Stimulated activated effector memory CD8-positive, alpha-beta T cell treated with anti-CD3 and anti-CD28 coated beads, Interleukin-12 subunit alpha, Interleukin-12 subunit beta, amount 100 ng/mL, for 72 hours (primary cell): ENCODE measurements at regions not wholly inside any gene's neighbourhood (a gene's known extent, or its start where the extent isn't known, plus 50 kb on each side); places are given as distances from the start of the nearest gene placed in this dataset.

Experiments used
- ATAC-seq: fragments of 150-1000 bp; cut with Tn5 transposase; 2 replicates; pipeline ENCODE4 v1.10.0; 2021
- DNase-seq, 2 donors: peaks; one replicate each; pipeline ENCODE4 v3.0.0; 2021 to 2022; ENCODE audit warnings: low spot score in 2 of 2
- H3K27ac Mint-ChIP-seq: one replicate; pipeline ENCODE4 v1.8.0; 2022; ENCODE audit warnings: mild to moderate bottlenecking, mixed read lengths
- H3K36me3 Mint-ChIP-seq: one replicate; pipeline ENCODE4 v1.8.0; 2022; ENCODE audit warnings: mild to moderate bottlenecking, mixed read lengths
- H3K4me1 Mint-ChIP-seq: one replicate; pipeline ENCODE4 v1.8.0; 2022; ENCODE audit warnings: mixed read lengths
- H3K4me3 Mint-ChIP-seq: one replicate; pipeline ENCODE4 v1.8.0; 2022; ENCODE audit warnings: mild to moderate bottlenecking, mixed read lengths
- H3K9me3 Mint-ChIP-seq: one replicate; pipeline ENCODE4 v1.8.0; 2022; ENCODE audit warnings: mixed read lengths

DNA sequence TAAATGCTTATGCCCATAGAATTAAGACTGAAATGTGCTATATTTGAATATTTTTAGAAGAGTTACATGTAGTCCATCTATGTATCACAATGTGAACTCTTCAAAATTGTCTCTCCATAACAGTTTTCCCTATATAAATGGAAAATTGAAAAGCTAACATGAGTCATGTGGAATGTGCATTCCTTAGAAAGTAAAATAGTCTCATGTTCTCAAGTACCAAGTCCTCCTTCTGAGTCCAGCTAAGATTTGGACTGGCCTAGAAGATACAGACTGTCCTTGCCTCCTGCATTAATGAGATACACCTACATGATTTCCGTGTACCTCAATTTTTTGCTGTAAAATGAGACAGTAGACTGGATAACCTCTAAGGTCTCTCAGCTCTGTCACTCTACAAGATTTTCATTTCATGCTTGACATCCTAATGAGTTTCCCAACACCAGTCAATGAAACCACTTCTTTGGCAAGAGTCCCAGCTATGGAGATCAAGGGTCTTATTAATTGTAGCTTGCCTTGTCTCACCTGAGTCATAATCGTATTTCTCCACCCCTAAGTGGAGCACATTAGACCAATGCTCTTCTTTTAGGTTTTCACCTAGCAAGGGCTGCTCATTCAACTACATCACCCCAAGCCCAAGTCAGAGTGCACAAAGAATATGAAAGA, 350.6 kb upstream of the IL12A start:
- Mint-ChIP-seq H3K4me1 (no peaks in the 10 kb centered on the region), H3K9me3 (peaks cover 4% of the 10 kb centered on the region), H3K4me3 (no peak overlapping the region), H3K27ac (no peak overlapping the region), H3K36me3 (no peaks in the 10 kb centered on the region)
- DNase-seq (no peak), ATAC-seq (no peak)

DNA sequence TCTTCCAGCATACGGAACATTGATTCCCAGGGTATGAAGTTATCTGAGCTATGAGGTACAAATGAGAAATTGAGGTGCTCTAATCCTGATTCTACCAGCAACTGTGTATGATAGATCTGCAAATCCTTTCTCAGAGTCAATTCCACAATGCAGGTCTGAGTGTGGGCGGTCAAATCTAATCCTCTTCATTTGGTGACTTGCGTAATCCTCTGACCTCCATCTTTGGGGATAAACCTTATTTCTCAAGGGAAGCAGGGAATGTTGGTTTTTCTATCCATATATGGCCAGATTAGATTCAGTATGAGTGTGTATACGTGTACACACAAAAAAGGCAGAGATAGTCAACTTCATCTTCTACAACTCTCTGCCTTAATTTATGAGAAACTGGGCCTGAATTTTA, 348.4 kb upstream of the IL12A start:
- Mint-ChIP-seq H3K4me1 (no peaks in the 10 kb centered on the region), H3K4me3 (no peak overlapping the region), H3K27ac (no peak overlapping the region), H3K36me3 (no peaks in the 10 kb centered on the region), H3K9me3 (no peaks in the 10 kb centered on the region)
- DNase-seq (no peak), ATAC-seq (no peak)

DNA sequence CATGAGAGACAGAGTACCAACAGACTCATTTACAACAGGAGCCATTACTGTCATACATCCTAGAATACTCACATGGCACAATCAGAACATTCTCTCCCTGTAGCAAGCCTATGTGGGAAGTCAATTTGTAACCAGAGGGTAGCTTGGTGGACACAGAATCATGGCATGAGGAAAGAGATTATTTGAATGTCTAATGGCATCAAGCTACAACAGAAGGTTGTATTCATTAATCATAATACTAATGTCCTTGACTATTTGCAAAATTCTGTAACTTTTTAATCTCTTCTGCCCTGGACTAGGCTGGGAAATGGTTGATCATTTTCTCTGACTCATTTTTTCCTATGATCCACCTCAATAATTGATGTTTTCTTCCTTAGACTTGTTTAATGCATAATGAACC, 345.2 kb upstream of the IL12A start:
- peaks cover 4% of the 10 kb centered on the region for H3K9me3 Mint-ChIP-seq

DNA sequence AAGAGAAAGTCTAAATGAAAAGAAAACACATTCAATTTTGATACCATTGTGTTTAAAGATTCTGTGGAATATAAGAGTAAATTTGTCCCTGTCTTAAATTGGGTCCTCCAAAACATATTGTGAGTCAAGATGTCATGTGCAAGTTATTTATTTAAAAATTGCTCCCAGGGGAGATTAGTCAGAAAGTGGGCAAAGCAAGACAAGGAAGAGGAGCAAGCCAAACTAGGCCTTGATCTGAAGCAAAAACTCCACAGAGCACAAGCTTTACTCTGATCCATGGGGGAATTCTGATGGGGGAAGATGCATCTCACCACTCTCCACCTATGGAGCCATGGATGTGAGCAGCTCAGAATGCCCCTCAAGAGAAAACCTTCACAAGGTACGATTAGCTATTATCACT, 342.8 kb upstream of the IL12A start:
- no peak for DNase-seq
- H3K36me3 Mint-ChIP-seq: no peaks in the 10 kb centered on the region
- no peaks in the 10 kb centered on the region for H3K4me1 Mint-ChIP-seq

More for the DNA sequence above, 345.2 kb upstream of the IL12A start:
- Mint-ChIP-seq H3K36me3 (no peaks in the 10 kb centered on the region), H3K4me3 (no peak overlapping the region), H3K27ac (no peak overlapping the region), H3K4me1 (no peaks in the 10 kb centered on the region)
- DNase-seq: no peak
- no peak for ATAC-seq

DNA sequence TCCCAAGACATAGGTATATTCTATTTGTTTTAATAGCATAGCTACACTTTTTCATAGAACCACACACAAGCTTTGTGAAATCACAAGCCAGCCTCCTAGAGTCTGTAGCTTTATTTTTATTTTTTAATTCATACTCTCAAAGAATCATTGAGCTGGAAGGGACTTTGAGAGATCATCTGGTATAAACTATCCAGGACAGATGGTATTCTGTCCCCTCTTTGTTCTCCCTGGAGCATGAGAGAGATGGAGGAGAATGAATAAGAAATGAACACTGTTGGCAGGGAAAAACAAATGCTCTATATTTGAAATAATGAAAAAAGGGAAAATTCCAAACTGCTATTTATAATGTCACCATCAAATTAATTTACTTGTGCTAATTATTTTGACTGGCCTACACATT, 338.7 kb upstream of the IL12A start:
- H3K4me3 Mint-ChIP-seq: no peak overlapping the region
- H3K36me3 Mint-ChIP-seq: no peaks in the 10 kb centered on the region
- H3K9me3 Mint-ChIP-seq: peaks cover 4% of the 10 kb centered on the region
- no peaks in the 10 kb centered on the region for H3K4me1 Mint-ChIP-seq
- DNase-seq (no peak), ATAC-seq (no peak)
- H3K27ac Mint-ChIP-seq: no peak overlapping the region

More for the DNA sequence above, 342.8 kb upstream of the IL12A start:
- Mint-ChIP-seq H3K27ac (no peak overlapping the region), H3K9me3 (peaks cover 4% of the 10 kb centered on the region), H3K4me3 (no peak overlapping the region)
- ATAC-seq: no peak

DNA sequence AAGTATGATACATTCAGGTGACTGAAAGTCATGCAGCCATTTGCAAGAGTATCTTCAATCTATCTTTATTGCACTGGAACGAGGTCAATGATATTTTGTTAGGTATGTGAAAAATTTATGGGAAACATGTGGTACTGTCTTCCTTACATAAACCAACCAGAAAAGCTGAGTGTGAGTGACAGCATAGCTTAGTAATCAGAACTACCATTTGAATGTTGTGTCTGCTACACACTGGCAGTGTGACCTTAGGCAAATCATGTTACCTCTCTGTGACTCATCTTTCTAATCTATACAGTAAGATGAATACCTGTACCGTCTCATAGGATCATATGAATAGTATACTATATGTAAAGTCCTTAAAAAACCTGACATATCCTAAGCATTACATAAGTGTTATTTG, 337.9 kb upstream of the IL12A start:
- no peak for ATAC-seq
- peaks cover 4% of the 10 kb centered on the region for H3K9me3 Mint-ChIP-seq
- no peaks in the 10 kb centered on the region for H3K4me1 Mint-ChIP-seq
- H3K4me3 Mint-ChIP-seq: no peak overlapping the region
- no peak overlapping the region for H3K27ac Mint-ChIP-seq
- no peak for DNase-seq
- H3K36me3 Mint-ChIP-seq: no peaks in the 10 kb centered on the region

DNA sequence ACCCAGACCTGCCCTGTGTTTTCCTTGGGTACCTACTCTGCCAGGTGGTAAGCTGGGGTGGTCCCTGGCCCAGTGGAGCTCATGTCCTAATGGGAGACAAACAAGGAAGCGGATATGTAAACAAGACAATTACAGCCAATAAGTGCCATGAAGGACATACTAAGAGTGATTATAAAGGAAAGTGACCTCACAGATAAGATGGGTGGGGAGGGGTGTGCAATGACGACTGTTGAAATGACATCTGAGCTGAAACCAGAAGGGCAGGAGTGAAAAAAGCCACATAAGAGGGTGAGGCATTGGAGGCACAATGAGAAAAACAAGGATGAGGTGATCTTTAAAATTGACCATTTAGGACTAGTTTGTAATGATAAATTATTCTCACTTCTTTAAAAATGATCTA, 336.2 kb upstream of the IL12A start:
- H3K27ac Mint-ChIP-seq: no peak overlapping the region

DNA sequence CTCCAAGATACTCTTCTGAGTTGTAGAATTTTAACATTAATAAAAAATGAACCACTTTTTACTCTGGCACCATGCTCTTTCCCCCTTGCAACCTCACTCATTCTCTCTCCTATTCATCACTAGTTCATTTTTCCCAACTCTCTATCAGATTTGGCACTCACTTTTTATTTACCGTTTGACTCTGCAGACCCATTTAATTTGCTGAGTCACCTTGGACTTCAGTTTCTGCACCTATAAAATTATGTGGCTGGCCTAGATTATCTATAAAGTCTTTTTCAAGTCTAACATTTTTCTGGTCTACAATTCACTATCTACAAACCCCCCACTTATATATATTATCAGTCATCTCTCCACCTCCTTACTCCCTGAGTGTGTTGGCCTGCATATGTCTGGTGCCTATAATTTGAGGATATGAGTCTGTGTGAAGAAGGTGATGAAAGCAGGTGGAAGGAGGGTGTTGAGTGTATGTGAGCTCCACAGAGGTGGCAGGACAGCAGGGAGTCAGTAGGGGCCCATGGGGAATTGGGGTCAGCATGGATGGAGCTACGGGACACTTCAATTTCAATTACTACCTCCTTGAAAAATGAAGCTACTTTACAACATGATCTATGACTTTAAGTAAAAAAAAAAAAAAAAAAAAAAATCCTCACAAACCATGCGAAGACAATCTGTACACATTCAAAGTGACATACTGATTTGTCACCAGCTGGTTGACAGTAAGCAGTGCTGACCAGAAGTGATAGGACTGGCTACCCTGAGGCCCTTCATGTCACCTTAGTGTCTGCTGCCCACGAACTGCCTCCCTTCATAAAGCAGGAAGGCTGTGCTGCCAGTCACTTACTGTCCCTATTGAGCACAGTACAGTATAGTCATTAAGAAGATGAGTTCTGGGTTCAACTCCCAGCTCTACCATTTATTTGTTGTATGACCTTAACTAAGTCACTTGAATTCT, 334.2 kb upstream of the IL12A start:
- no peak overlapping the region for H3K4me3 Mint-ChIP-seq
- no peak for DNase-seq
- no peaks in the 10 kb centered on the region for H3K36me3 Mint-ChIP-seq
- ATAC-seq: no peak
- no peaks in the 10 kb centered on the region for H3K4me1 Mint-ChIP-seq
- no peak overlapping the region for H3K27ac Mint-ChIP-seq
- no peaks in the 10 kb centered on the region for H3K9me3 Mint-ChIP-seq

More for the DNA sequence above, 336.2 kb upstream of the IL12A start:
- ATAC-seq: no peak
- H3K36me3 Mint-ChIP-seq: no peaks in the 10 kb centered on the region
- no peak overlapping the region for H3K4me3 Mint-ChIP-seq
- no peaks in the 10 kb centered on the region for H3K9me3 Mint-ChIP-seq
- H3K4me1 Mint-ChIP-seq: no peaks in the 10 kb centered on the region
- no peak for DNase-seq

DNA sequence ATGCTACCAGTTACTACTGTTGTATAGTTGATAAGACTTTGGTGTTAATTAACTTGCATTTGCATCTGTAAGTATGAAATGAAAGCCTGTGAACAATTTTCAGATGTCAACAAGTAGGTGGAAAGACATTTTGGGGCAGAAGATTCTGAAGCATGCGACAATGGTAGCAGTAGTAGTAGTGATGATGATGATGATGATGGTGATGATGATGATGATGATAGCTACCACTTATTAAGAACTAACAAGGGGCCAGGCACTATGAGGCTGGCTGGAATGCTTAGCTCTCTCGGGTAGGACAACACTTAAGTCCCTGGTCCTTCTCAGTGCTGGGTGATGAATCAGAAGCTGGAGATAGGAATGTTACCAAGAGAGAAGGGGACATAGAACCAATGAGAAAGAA, 333.4 kb upstream of the IL12A start:
- no peak overlapping the region for H3K4me3 Mint-ChIP-seq
- DNase-seq (no peak), ATAC-seq (no peak)
- H3K9me3 Mint-ChIP-seq: no peaks in the 10 kb centered on the region
- no peak overlapping the region for H3K27ac Mint-ChIP-seq
- no peaks in the 10 kb centered on the region for H3K4me1 Mint-ChIP-seq
- no peaks in the 10 kb centered on the region for H3K36me3 Mint-ChIP-seq

DNA sequence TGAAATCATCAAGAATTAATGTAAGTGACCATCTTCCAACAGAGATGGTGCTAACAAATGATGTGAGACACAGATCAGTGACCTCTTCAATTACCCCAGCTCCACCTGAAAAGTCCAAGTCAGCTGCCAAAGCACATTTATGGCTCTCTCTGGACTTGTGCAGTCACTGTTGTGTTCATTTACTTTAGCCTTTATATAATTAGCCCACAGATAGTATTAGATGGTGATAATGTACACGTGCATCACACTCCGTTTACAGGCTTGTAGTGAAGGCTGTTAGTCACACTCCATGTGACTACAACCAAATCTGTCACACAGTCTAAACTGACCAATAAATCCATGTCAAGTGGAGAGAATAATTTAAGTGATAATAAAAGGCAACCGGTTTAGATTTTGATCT, 331.5 kb upstream of the IL12A start:
- ATAC-seq (no peak), DNase-seq (no peak)
- no peak overlapping the region for H3K27ac Mint-ChIP-seq
- no peaks in the 10 kb centered on the region for H3K4me1 Mint-ChIP-seq
- no peaks in the 10 kb centered on the region for H3K36me3 Mint-ChIP-seq
- H3K4me3 Mint-ChIP-seq: no peak overlapping the region
- peaks cover 4% of the 10 kb centered on the region for H3K9me3 Mint-ChIP-seq

DNA sequence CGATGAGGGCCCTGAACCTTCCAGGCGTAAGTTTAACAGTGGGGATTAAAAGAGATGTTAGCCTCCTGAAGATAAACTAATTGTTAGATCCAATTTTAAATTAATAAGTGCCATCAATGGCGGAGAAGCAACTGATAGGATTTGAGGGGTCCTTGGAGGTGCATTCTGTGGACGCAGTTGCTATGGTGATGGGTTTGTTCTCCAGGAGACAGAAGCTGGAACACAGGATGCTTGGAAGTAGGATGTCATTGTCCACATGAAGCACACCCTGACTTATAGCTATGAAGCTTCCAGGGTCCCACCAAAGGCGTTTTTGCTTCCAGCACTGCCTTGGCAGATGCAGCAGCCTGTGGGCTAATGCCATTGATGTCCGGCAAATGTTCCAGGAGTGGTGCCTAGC, 331.0 kb upstream of the IL12A start:
- no peak for DNase-seq
- no peaks in the 10 kb centered on the region for H3K4me1 Mint-ChIP-seq
- H3K4me3 Mint-ChIP-seq: no peak overlapping the region
- H3K27ac Mint-ChIP-seq: no peak overlapping the region
- H3K36me3 Mint-ChIP-seq: no peaks in the 10 kb centered on the region
- H3K9me3 Mint-ChIP-seq: peaks cover 5% of the 10 kb centered on the region
- no peak for ATAC-seq

DNA sequence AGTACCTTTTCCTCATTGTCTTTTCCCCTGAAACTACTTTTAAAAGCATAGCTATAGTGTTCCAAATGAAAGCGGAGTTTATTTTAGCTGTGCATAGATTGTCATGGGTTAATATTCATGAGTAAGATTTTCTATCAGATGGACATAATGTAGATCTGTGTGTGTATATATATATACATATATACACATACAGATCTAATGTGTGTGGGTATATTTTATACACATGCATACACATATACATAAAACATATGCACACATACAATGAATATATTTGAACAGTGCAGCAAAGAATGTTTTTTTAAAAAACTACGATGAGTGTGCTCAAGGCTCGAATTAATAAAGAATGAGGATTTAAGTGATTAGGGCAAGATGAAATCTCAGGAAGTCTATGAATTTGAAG, 328.3 kb upstream of the IL12A start:
- DNase-seq: no peak
- H3K4me3 Mint-ChIP-seq: no peak overlapping the region
- H3K9me3 Mint-ChIP-seq: peaks cover 5% of the 10 kb centered on the region
- no peak for ATAC-seq
- H3K4me1 Mint-ChIP-seq: no peaks in the 10 kb centered on the region
- no peaks in the 10 kb centered on the region for H3K36me3 Mint-ChIP-seq
- H3K27ac Mint-ChIP-seq: no peak overlapping the region

DNA sequence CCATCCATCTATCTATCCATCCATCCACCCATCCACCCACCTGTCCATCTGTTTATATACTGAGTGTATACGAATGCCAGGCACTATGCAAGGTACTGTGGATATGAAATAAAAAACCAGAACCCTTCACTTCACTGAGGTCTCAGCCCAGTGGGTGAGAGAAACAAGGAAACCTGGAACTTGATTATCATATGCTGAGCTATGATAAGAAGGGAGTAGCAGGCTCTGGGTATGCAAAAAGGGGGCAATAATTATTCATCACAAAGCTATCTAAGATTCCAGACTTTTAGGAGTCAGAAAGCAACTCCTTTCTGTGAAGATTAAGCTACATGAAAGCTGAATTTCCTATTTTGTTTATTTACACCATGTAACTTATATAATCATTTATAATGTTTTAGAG, 327.7 kb upstream of the IL12A start:
- no peak for DNase-seq
- Mint-ChIP-seq H3K4me3 (no peak overlapping the region), H3K27ac (no peak overlapping the region), H3K4me1 (no peaks in the 10 kb centered on the region), H3K9me3 (peaks cover 5% of the 10 kb centered on the region), H3K36me3 (no peaks in the 10 kb centered on the region)
- no peak for ATAC-seq

DNA sequence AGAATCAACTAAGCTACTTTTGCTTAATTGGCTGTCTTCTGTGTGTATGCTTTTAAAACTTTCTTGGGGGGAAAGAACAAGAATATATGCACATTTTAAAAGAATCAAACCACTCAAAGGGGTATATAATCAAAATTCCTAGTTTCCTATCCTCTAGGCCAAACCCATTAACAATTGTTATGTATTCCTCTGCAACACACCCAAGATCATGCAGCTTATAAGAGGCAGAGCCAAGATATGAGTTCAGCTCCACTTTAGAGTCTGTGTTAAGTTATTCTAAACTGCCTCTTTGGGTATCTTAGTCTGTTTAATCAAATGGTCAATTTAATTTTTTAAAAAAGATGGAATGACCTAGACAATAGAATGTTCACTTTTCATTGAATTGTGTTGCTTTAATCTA, 326.1 kb upstream of the IL12A start:
- H3K4me1 Mint-ChIP-seq: no peaks in the 10 kb centered on the region
- H3K4me3 Mint-ChIP-seq: no peak overlapping the region
- DNase-seq (no peak), ATAC-seq (no peak)
- peaks cover 5% of the 10 kb centered on the region for H3K9me3 Mint-ChIP-seq
- H3K27ac Mint-ChIP-seq: no peak overlapping the region
- H3K36me3 Mint-ChIP-seq: no peaks in the 10 kb centered on the region

DNA sequence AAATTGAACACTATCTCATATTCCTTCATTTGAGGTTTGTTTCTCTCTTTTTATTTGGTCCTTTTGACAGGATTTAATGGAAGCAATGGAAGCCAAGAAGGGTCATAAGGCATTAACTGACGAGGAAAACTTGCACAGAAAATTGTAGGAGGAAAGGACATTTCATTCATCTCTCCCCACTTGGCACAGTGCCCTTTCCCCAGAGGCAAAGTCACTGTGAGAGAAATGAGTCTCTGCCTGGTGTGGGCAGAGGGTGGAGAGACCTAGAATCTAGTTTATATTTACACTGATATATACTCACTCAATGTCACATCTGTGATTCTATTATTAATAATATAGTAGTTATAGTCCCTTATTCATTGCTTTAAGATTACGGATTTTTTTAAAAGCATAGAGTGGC, 324.6 kb upstream of the IL12A start:
- no peak for ATAC-seq
- no peak overlapping the region for H3K27ac Mint-ChIP-seq
- no peaks in the 10 kb centered on the region for H3K36me3 Mint-ChIP-seq
- no peaks in the 10 kb centered on the region for H3K4me1 Mint-ChIP-seq
- no peak for DNase-seq
- no peak overlapping the region for H3K4me3 Mint-ChIP-seq
- peaks cover 5% of the 10 kb centered on the region for H3K9me3 Mint-ChIP-seq

DNA sequence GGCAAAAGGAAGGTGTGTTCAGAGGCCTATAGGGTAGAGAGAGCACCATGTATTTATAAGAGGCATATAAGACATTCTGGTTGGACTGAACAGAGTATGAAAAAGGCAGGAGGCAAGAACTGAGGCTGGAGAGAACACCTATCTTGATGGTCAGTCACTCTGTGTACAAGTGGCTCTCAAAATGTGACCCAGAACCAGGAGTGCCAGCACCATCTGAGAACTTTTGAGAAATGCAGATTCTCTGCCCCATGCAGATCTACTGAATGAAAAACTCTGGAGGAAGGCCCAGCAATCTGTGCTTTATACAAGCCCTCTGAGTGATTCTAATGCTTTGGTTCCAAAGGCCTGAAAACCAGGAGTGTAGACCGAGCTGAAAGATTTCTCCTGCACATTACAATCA, 324.0 kb upstream of the IL12A start:
- Mint-ChIP-seq H3K4me1 (no peaks in the 10 kb centered on the region), H3K27ac (no peak overlapping the region), H3K4me3 (no peak overlapping the region), H3K9me3 (peaks cover 5% of the 10 kb centered on the region), H3K36me3 (no peaks in the 10 kb centered on the region)
- ATAC-seq (no peak), DNase-seq (no peak)
